IMR-90 (cell line): ENCODE measurements at regions not wholly inside any gene's neighbourhood (a gene's known extent, or its start where the extent isn't known, plus 50 kb on each side); places are given as distances from the start of the nearest gene placed in this dataset.

ENCODE experiments used
- ATAC-seq: fragments of 200-7000 bp; cut with Tn5 transposase; 2 replicates; pipeline ENCODE4 v1.9.1; 2020; ENCODE audit warnings: low read depth, mild to moderate bottlenecking, moderate library complexity
- BruUV-seq: library from RNA; stranded (reverse); fragments of 400-500 nt; replicated peaks from 2 replicates; lab custom pipeline; 2021; lab: Mats Ljungman, UMichigan
- CTCF ChIA-PET: fragments of 300-600 bp; formaldehyde crosslinking; extraction: SDS; loops from one replicate; lab custom pipeline; 2021; ENCODE audit warnings: antibody characterized with exemption; lab: Yijun Ruan, JAX
- POLR2A ChIA-PET: fragments of 300-600 bp; sonication (Branson Sonifier 250); formaldehyde crosslinking; loops from one replicate; lab custom pipeline; 2022; ENCODE audit warnings: antibody characterized with exemption; ENCODE audit not compliant: unreplicated experiment; lab: Charles Lee
- DNase-seq: peaks from one replicate; pipeline ENCODE4 v3.0.0; 2013
- H2AFZ ChIP-seq: replicated peaks from 2 replicates; pipeline ENCODE3; 2013; ENCODE audit warnings: low read length, mild to moderate bottlenecking; ENCODE audit not compliant: poor library complexity
- H2AK5ac ChIP-seq: 2 replicates; pipeline ENCODE4 v1.6.1; 2013; ENCODE audit warnings: low read depth, low read length, inconsistent platforms
- H2AK9ac ChIP-seq: replicated peaks from 2 replicates; pipeline ENCODE3; 2013; ENCODE audit warnings: mild to moderate bottlenecking, low read depth, low read length, moderate library complexity; ENCODE audit not compliant: poor library complexity
- H2BK120ac ChIP-seq: 2 replicates; pipeline ENCODE4 v1.6.1; 2013; ENCODE audit warnings: low read depth, low read length, inconsistent platforms
- H2BK15ac ChIP-seq: 3 replicates; pipeline ENCODE4 v1.6.1; 2013; ENCODE audit warnings: low read depth, low read length, inconsistent platforms
- H2BK20ac ChIP-seq: 2 replicates; pipeline ENCODE4 v1.6.1; 2013; ENCODE audit warnings: low read depth, mild to moderate bottlenecking, inconsistent platforms, low read length, moderate library complexity
- H2BK5ac ChIP-seq: 2 replicates; pipeline ENCODE4 v1.6.1; 2013; ENCODE audit warnings: mild to moderate bottlenecking, low read depth, low read length, inconsistent platforms; ENCODE audit not compliant: poor library complexity, severe bottlenecking
- H3K14ac ChIP-seq: replicated peaks from 2 replicates; pipeline ENCODE4 v1.6.1; 2013; ENCODE audit warnings: low read depth, low read length, inconsistent platforms
- H3K18ac ChIP-seq: 2 replicates; pipeline ENCODE4 v1.6.1; 2013; ENCODE audit warnings: low read depth, low read length, control low read depth
- H3K23ac ChIP-seq: 2 replicates; pipeline ENCODE4 v1.6.1; 2013; ENCODE audit warnings: low read depth, low read length, inconsistent platforms
- H3K27ac ChIP-seq: 2 replicates; pipeline ENCODE4 v1.5.1; 2013; ENCODE audit warnings: mild to moderate bottlenecking, control low read depth, low read length; ENCODE audit not compliant: insufficient read depth
- H3K27me3 ChIP-seq: 2 replicates; pipeline ENCODE4 v1.6.1; 2013; ENCODE audit warnings: low read length; ENCODE audit not compliant: control insufficient read depth, insufficient read depth
- H3K36me3 ChIP-seq: 2 replicates; pipeline ENCODE4 v1.6.1; 2013; ENCODE audit warnings: low read length, mixed read lengths; ENCODE audit not compliant: control insufficient read depth, insufficient read depth
- H3K4ac ChIP-seq: 2 replicates; pipeline ENCODE4 v1.6.1; 2013; ENCODE audit warnings: low read depth, low read length, inconsistent platforms
- H3K4me1 ChIP-seq: 2 replicates; pipeline ENCODE4 v1.6.1; 2013; ENCODE audit warnings: low read length, mixed read lengths; ENCODE audit not compliant: control insufficient read depth, insufficient read depth
- H3K4me2 ChIP-seq: 2 replicates; pipeline ENCODE4 v1.6.1; 2013; ENCODE audit warnings: low read depth, mild to moderate bottlenecking, control low read depth, low read length, moderate library complexity
- H3K4me3 ChIP-seq: 2 replicates; pipeline ENCODE4 v1.5.1; 2013; ENCODE audit warnings: low read depth, mild to moderate bottlenecking, control low read depth, low read length, moderate library complexity; ENCODE audit not compliant: insufficient read depth
- H3K56ac ChIP-seq: 2 replicates; pipeline ENCODE4 v1.6.1; 2013; ENCODE audit warnings: low read length, inconsistent platforms; ENCODE audit not compliant: insufficient read depth; ENCODE audit errors: extremely low read depth
- H3K79me1 ChIP-seq, 2 experiments: 2 replicates each; pipeline ENCODE4 v1.6.1; 2013; ENCODE audit warnings: low read length in 2 of 2, inconsistent platforms in 1 of 2, low read depth in 1 of 2
- H3K9ac ChIP-seq: 2 replicates; pipeline ENCODE4 v1.6.1; 2013; ENCODE audit warnings: low read depth, low read length, control low read depth
- H3K9me1 ChIP-seq: 2 replicates; pipeline ENCODE4 v1.6.1; 2013; ENCODE audit warnings: low read length, inconsistent platforms; ENCODE audit not compliant: insufficient read depth
- H3K9me3 ChIP-seq: 2 replicates; pipeline ENCODE4 v1.6.1; 2013; ENCODE audit warnings: low read length; ENCODE audit not compliant: control insufficient read depth, insufficient read depth
- H4K20me1 ChIP-seq: 2 replicates; pipeline ENCODE4 v1.6.1; 2013; ENCODE audit warnings: low read length, inconsistent platforms; ENCODE audit not compliant: insufficient read depth
- H4K5ac ChIP-seq: 2 replicates; pipeline ENCODE4 v1.6.1; 2013; ENCODE audit warnings: mild to moderate bottlenecking, low read depth, low read length, control low read depth
- H4K8ac ChIP-seq, 2 experiments: 2 replicates each; pipeline ENCODE4 v1.6.1; 2013; ENCODE audit warnings: low read depth in 2 of 2, low read length in 2 of 2, control low read depth in 1 of 2, inconsistent platforms in 1 of 2
- H4K91ac ChIP-seq: 2 replicates; pipeline ENCODE4 v1.6.1; 2013; ENCODE audit warnings: low read depth, low read length, inconsistent platforms; ENCODE audit not compliant: insufficient read depth
- BHLHE40 ChIP-seq: fragments of 150-350 bp; IDR thresholded peaks from 2 replicates; pipeline ENCODE4 v1.6.1; 2016; ENCODE audit warnings: mild to moderate bottlenecking, low read depth, low read length
- CEBPB ChIP-seq: IDR thresholded peaks from 2 replicates; pipeline ENCODE4 v1.6.1; 2012; ENCODE audit warnings: low read depth, low read length, improper control_type of control experiment
- CHD1 ChIP-seq: IDR thresholded peaks from 2 replicates; pipeline ENCODE4 v1.6.1; 2012; ENCODE audit warnings: low read depth, low read length, improper control_type of control experiment
- CTCF ChIP-seq: conservative IDR thresholded peaks from 2 replicates; pipeline ENCODE4 v1.5.1; 2012; ENCODE audit warnings: mild to moderate bottlenecking, low read depth, low read length, improper control_type of control experiment
- ELK1 ChIP-seq: fragments of 150-350 bp; IDR thresholded peaks from 2 replicates; pipeline ENCODE4 v1.6.1; 2016; ENCODE audit warnings: low read depth, mild to moderate bottlenecking, low read length, moderate library complexity, borderline replicate concordance
- FOS ChIP-seq: fragments of 150-350 bp; IDR thresholded peaks from 2 replicates; pipeline ENCODE4 v1.6.1; 2016; ENCODE audit warnings: low read depth, low read length
- MAFK ChIP-seq: IDR thresholded peaks from 2 replicates; pipeline ENCODE4 v1.6.1; 2012; ENCODE audit warnings: low read depth, low read length, improper control_type of control experiment
- MAZ ChIP-seq: IDR thresholded peaks from 2 replicates; pipeline ENCODE4 v1.6.1; 2012; ENCODE audit warnings: low read depth, mild to moderate bottlenecking, low read length, improper control_type of control experiment, moderate library complexity, borderline replicate concordance
- MXI1 ChIP-seq: IDR thresholded peaks from 2 replicates; pipeline ENCODE4 v1.6.1; 2012; ENCODE audit warnings: low read depth, mild to moderate bottlenecking, low read length, moderate library complexity, borderline replicate concordance
- NFE2L2 ChIP-seq: fragments of 150-350 bp; IDR thresholded peaks from 2 replicates; pipeline ENCODE4 v1.6.1; 2016; ENCODE audit warnings: low read depth, mild to moderate bottlenecking, low read length
- POLR2A ChIP-seq: IDR thresholded peaks from 2 replicates; pipeline ENCODE4 v1.6.1; 2012; ENCODE audit warnings: mild to moderate bottlenecking, low read depth, low read length
- RAD21 ChIP-seq: IDR thresholded peaks from 2 replicates; pipeline ENCODE4 v1.6.1; 2012; ENCODE audit warnings: low read length, improper control_type of control experiment
- RCOR1 ChIP-seq: IDR thresholded peaks from 2 replicates; pipeline ENCODE4 v1.6.1; 2012; ENCODE audit warnings: mild to moderate bottlenecking, low read length, improper control_type of control experiment; ENCODE audit not compliant: insufficient replicate concordance
- RFX5 ChIP-seq: IDR thresholded peaks from 2 replicates; pipeline ENCODE4 v1.8.0; 2012; ENCODE audit warnings: low read depth, mild to moderate bottlenecking, low read length, moderate library complexity
- SMC3 ChIP-seq: fragments of 150-350 bp; IDR thresholded peaks from 2 replicates; pipeline ENCODE4 v1.6.1; 2016; ENCODE audit warnings: low read depth, mild to moderate bottlenecking, antibody characterized with exemption, low read length, moderate library complexity
- USF2 ChIP-seq: fragments of 150-350 bp; IDR thresholded peaks from 2 replicates; pipeline ENCODE4 v1.6.1; 2017; ENCODE audit warnings: mild to moderate bottlenecking, antibody characterized with exemption, low read length, low read depth
- WGBS, 2 experiments: methylation state at CpG; one replicate each; pipeline versions ENCODE4 v1.1.5 to v1.1.7; 2013; ENCODE audit warnings: missing lambda C conversion rate in 2 of 2; ENCODE audit not compliant: insufficient read length in 1 of 2; ENCODE audit errors: extremely low coverage in 2 of 2; 5-methylcytosine and 5-hydroxymethylcytosine counted together
- dilution Hi-C: fragments of 300-500 bp; cut with HindIII; formaldehyde crosslinking; loops from one replicate; pipeline ENCODE4 v1.14.3; 2018; ENCODE audit warnings: low sequenced_read_pairs; ENCODE audit not compliant: unreplicated experiment
- in situ Hi-C: fragments of 300-500 bp; cut with MboI; formaldehyde crosslinking; loops from 3 replicates; pipeline ENCODE4 v1.14.3; 2019; ENCODE audit warnings: low sequenced_read_pairs, inconsistent platforms, mixed read lengths
- intact Hi-C: fragments of 100-400 bp; cut with micrococcal nuclease; formaldehyde crosslinking; loops from 2 replicates; pipeline ENCODE4 v1.10.0; 2022

GRCh38 chr5:33364406-33364805 lies 76.4 kb upstream of the TARS1 start:
- ChIA-PET CTCF (no interaction called here), POLR2A (no interaction called here)
- in situ Hi-C loops (no loop called here), intact Hi-C loops (no loop called here), dilution Hi-C loops (no loop called here)
- H3K9me3 ChIP-seq: 0 out of 2 replicates have a peak, but pooled peaks cover 2% of the 10 kb centered on the region
- H2BK120ac ChIP-seq: no peak overlapping the region
- H4K5ac ChIP-seq: peak overlapping the region; percentile 36; the same call in 1 of the 2 replicates
- H3K4me2 ChIP-seq: no peak overlapping the region
- no peaks in the 10 kb centered on the region; the same call in 1 of the 2 replicates for H3K9me1 ChIP-seq
- BruUV-seq: no TSS peak
- H3K18ac ChIP-seq: peak overlapping the region; percentile 33; the same call in 1 of the 2 replicates
- DNase-seq: no peak
- no peak overlapping the region for H3K4ac ChIP-seq
- H4K91ac ChIP-seq: no peak overlapping the region
- no peaks in the 10 kb centered on the region for H3K79me1 ChIP-seq
- H3K36me3 ChIP-seq: no peaks in the 10 kb centered on the region
- H2BK5ac ChIP-seq: no peak overlapping the region
- TF ChIP-seq CTCF (no peak), ELK1 (no peak), MXI1 (no peak), CHD1 (no peak), RAD21 (no peak), CEBPB (no peak), NFE2L2 (no peak), POLR2A (no peak), MAFK (no peak), RFX5 (no peak), RCOR1 (no peak), FOS (no peak), BHLHE40 (no peak), SMC3 (no peak), USF2 (no peak), MAZ (no peak)
- ATAC-seq: no peak
- no peak overlapping the region for H3K14ac ChIP-seq
- no peak overlapping the region for H3K23ac ChIP-seq
- no peaks in the 10 kb centered on the region for H3K27me3 ChIP-seq
- no peaks in the 10 kb centered on the region for H4K20me1 ChIP-seq
- H3K56ac ChIP-seq: no peak overlapping the region
- H2AK5ac ChIP-seq: no peak overlapping the region
- H3K4me1 ChIP-seq: peaks cover 4% of the 10 kb centered on the region; the same call in 1 of the 2 replicates
- no peak overlapping the region for H3K4me3 ChIP-seq
- no peak overlapping the region for H4K8ac ChIP-seq
- H2BK20ac ChIP-seq: no peak overlapping the region
- no peak overlapping the region for H2AFZ ChIP-seq
- H3K9ac ChIP-seq: no peak overlapping the region
- no CpG with 5 or more reads among the region's 2 CpGs for WGBS, 2 experiments
- no peak overlapping the region for H2AK9ac ChIP-seq
- H2BK15ac ChIP-seq: peak overlapping the region; percentile 25; the same call in 1 of the 3 replicates
- no peak overlapping the region for H3K27ac ChIP-seq
